Endodermal cell (in vitro differentiated cells): ENCODE measurements at regions not wholly inside any gene's neighbourhood (a gene's known extent, or its start where the extent isn't known, plus 50 kb on each side); places are given as distances from the start of the nearest gene placed in this dataset.

ENCODE experiments used
- DNase-seq: peaks from one replicate; pipeline ENCODE4 v3.0.0-alpha.2; 2017
- H3K27ac ChIP-seq: 2 replicates; pipeline ENCODE4 v1.5.1; 2013; ENCODE audit warnings: mild to moderate bottlenecking, low read depth, low read length, moderate library complexity
- H3K27me3 ChIP-seq: 2 replicates; pipeline ENCODE4 v1.6.1; 2013; ENCODE audit warnings: mild to moderate bottlenecking, low read length, moderate library complexity; ENCODE audit not compliant: insufficient read depth, control insufficient read depth, poor library complexity, severe bottlenecking
- H3K36me3 ChIP-seq: 2 replicates; pipeline ENCODE4 v1.7.0; 2013; ENCODE audit warnings: mild to moderate bottlenecking, low read length, moderate library complexity; ENCODE audit not compliant: control insufficient read depth, insufficient read depth
- H3K4me1 ChIP-seq: one replicate; pipeline ENCODE4 v1.7.0; 2013; ENCODE audit warnings: low read length; ENCODE audit not compliant: control insufficient read depth, insufficient read depth
- H3K4me3 ChIP-seq: 2 replicates; pipeline ENCODE4 v1.5.1; 2013; ENCODE audit warnings: mild to moderate bottlenecking, low read length, moderate library complexity
- H3K9ac ChIP-seq: 2 replicates; pipeline ENCODE4 v1.6.1; 2013; ENCODE audit warnings: mild to moderate bottlenecking, low read length, moderate library complexity; ENCODE audit not compliant: poor library complexity, severe bottlenecking; ENCODE audit errors: extremely low read depth
- H3K9me3 ChIP-seq: 2 replicates; pipeline ENCODE4 v1.6.1; 2013; ENCODE audit warnings: mild to moderate bottlenecking, low read length, moderate library complexity; ENCODE audit not compliant: control insufficient read depth
- H3K27ac Mint-ChIP-seq: 2 replicates; pipeline ENCODE4 v1.8.0; 2020; ENCODE audit warnings: mixed read lengths
- H3K27me3 Mint-ChIP-seq: 2 replicates; pipeline ENCODE4 v1.8.0; 2021; ENCODE audit warnings: mild to moderate bottlenecking, mixed read lengths; ENCODE audit not compliant: insufficient read depth
- H3K36me3 Mint-ChIP-seq: 2 replicates; pipeline ENCODE4 v1.8.0; 2020; ENCODE audit warnings: low read depth, mixed read lengths
- H3K4me1 Mint-ChIP-seq: 2 replicates; pipeline ENCODE4 v1.8.0; 2020; ENCODE audit warnings: mixed read lengths
- H3K4me3 Mint-ChIP-seq: 2 replicates; pipeline ENCODE4 v1.8.0; 2020; ENCODE audit warnings: mild to moderate bottlenecking, moderate library complexity, mixed read lengths
- H3K9me3 Mint-ChIP-seq: 2 replicates; pipeline ENCODE4 v1.8.0; 2020; ENCODE audit warnings: mild to moderate bottlenecking, mixed read lengths
- CTCF ChIP-seq: fragments of 200-600 bp; sonication (generic); conservative IDR thresholded peaks from 2 replicates; pipeline ENCODE4 v1.5.0; 2021; ENCODE audit warnings: antibody characterized with exemption, mild to moderate bottlenecking
- WGBS, 2 experiments: methylation state at CpG; one replicate each; pipeline versions ENCODE4 v1.1.5 to v1.1.7; 2013; ENCODE audit warnings: missing lambda C conversion rate in 2 of 2, mixed read lengths in 1 of 2; ENCODE audit not compliant: insufficient coverage in 1 of 2, insufficient read length in 1 of 2; 5-methylcytosine and 5-hydroxymethylcytosine counted together

- Mint-ChIP-seq H3K36me3 (no peaks in the 10 kb centered on the region), H3K4me3 (no peak overlapping the region)
- H3K4me3 ChIP-seq, result no peak overlapping the region
Observed at GRCh38 chr14:43647302-43647701, 859.8 kb downstream of the FSCB start.

GRCh38 chr14:43640718-43641267 lies 866.3 kb downstream of the FSCB start:
- H3K9ac ChIP-seq, result no peak overlapping the region
- Mint-ChIP-seq H3K4me1 (no peaks in the 10 kb centered on the region), H3K27ac (no peak overlapping the region), H3K36me3 (no peaks in the 10 kb centered on the region), H3K27me3 (no peaks in the 10 kb centered on the region), H3K4me3 (no peak overlapping the region), H3K9me3 (no peaks in the 10 kb centered on the region)
- 75 to 86% methylated on average over 1 to 2 of the region's 2 CpGs for WGBS, 2 experiments
- no peak for DNase-seq
- H3K4me3 ChIP-seq, result no peak overlapping the region
- TF ChIP-seq CTCF, result no peak
- no peaks in the 10 kb centered on the region for H3K27me3 ChIP-seq
- no peaks in the 10 kb centered on the region for H3K9me3 ChIP-seq
- H3K4me1 ChIP-seq, result no peaks in the 10 kb centered on the region
- no peaks in the 10 kb centered on the region for H3K36me3 ChIP-seq
- H3K27ac ChIP-seq, result no peak overlapping the region

More at GRCh38 chr14:43647302-43647701, 859.8 kb downstream of the FSCB start:
- Mint-ChIP-seq H3K9me3 (peaks cover 11% of the 10 kb centered on the region), H3K27ac (no peak overlapping the region), H3K27me3 (no peaks in the 10 kb centered on the region), H3K4me1 (peaks cover 13% of the 10 kb centered on the region)
- Histone ChIP-seq H3K9ac (no peak overlapping the region), H3K27ac (no peak overlapping the region), H3K9me3 (peaks cover 6% of the 10 kb centered on the region), H3K4me1 (no peaks in the 10 kb centered on the region), H3K36me3 (no peaks in the 10 kb centered on the region), H3K27me3 (no peaks in the 10 kb centered on the region)
- peak; percentile 86 for DNase-seq
- WGBS, 2 experiments, result 73% methylated on average over 4 of the region's 4 CpGs; no CpG with 5 or more reads in 1 of the 2 experiments
- TF ChIP-seq CTCF, result peak; percentile 70

- Histone ChIP-seq H3K36me3 (no peaks in the 10 kb centered on the region), H3K9ac (no peak overlapping the region), H3K4me1 (no peaks in the 10 kb centered on the region), H3K27me3 (no peaks in the 10 kb centered on the region), H3K4me3 (no peak overlapping the region), H3K27ac (no peak overlapping the region), H3K9me3 (no peaks in the 10 kb centered on the region)
- no peak for TF ChIP-seq CTCF
- Mint-ChIP-seq H3K27ac (no peak overlapping the region), H3K4me3 (no peak overlapping the region), H3K27me3 (no peaks in the 10 kb centered on the region), H3K9me3 (no peaks in the 10 kb centered on the region), H3K4me1 (no peaks in the 10 kb centered on the region), H3K36me3 (no peaks in the 10 kb centered on the region)
- DNase-seq, result no peak
- WGBS, 2 experiments, result 80 to 93% methylated on average over 2 to 4 of the region's 4 CpGs
Observed at GRCh38 chr14:43625294-43625693, 881.8 kb downstream of the FSCB start.
